HG03571 (cell line): ENCODE measurements at regions not wholly inside any gene's neighbourhood (a gene's known extent, or its start where the extent isn't known, plus 50 kb on each side); places are given as distances from the start of the nearest gene placed in this dataset.
"Not testable (repeated sequence)": the region's sequence is repeated elsewhere in the genome, so short reads cannot be mapped to it uniquely, and the experiment has no call there.

Experiments
- ATAC-seq: cut with Tn5 transposase; IDR thresholded peaks from one replicate; pipeline ENCODE4 v1.9.1; 2021; ENCODE audit not compliant: unreplicated experiment

- ATAC-seq: no peak
Measured at GRCh38 chr1:96559707-96560596, 161.6 kb upstream of the PTBP2 start.

DNA sequence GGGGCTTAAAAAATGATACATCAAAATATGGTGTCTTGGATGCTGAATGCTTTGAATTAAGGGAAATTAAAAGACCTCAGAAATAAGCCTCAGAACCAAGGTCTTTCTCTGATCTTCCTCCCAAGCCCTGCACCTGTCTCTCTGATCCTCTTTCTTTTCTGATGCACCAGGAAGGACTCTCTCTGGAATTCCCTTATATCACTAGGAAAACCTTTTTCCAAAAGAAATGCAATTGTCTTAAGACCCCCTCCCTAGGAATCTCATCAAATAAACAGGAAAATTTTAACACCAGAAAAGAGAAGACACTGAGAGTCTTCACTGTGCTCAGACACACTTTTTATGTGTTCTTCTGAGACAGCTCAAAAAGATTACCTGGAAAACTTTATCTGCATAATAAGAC, 159.5 kb upstream of the PTBP2 start:
- ATAC-seq: no peak

DNA sequence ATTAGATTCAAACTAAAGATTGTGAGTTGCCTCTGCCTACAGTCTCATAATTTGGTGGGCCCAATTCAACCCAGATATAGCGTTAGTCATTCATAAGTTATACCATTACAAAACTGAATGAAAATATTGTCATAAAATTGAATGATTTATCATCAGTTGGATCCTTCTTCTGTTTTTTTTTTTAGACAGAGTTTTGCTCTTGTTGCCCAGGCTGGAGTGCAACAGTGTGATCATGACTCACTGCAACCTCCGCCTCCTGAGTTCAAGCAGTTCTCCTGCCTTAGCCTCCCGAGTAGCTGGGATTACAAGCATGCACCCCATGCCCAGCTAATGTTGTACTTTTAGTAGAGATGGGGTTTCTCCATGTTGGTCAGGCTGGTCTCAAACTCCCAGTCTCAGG, 157.2 kb upstream of the PTBP2 start:
- not testable (repeated sequence) for ATAC-seq

DNA sequence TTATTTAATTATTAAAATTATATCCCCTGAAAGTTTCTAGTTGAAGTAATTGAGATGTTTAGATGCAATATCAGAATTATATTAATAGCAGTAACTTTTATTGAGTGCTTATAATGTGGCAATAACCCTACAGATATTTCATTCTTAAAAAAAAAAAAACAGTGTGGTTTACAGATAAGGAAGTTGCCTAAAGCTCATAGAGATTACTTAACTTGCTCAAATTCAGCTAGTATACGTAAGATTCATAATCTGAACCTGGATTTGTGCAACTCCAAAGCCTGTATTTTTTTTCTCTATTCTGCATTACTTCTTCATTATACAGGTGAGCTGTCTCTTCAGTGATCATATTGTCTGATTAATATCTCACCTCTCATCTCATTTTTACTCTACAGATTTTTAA, 156.0 kb upstream of the PTBP2 start:
- no peak for ATAC-seq

- ATAC-seq: no peak
Measured at GRCh38 chr1:96568639-96569038, 152.9 kb upstream of the PTBP2 start.

DNA sequence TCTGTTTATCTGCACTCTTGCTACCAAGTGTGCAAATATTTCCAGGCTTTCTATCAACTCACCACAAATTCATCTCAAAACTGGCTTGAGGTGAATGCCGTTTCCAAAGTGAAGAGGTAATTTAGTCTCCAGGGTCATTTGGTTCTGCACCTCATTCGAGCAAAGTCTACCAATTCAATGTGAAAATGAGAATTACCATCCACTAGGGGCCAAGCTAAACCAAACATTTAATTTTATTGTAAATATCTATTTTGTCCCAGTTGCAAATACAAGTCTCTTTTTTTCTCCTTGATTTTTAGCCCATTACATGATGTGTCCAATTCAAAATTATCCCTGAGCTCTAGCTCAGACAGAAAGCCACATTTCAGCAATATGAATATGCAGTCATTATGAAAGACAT, 152.3 kb upstream of the PTBP2 start:
- ATAC-seq: no peak

DNA sequence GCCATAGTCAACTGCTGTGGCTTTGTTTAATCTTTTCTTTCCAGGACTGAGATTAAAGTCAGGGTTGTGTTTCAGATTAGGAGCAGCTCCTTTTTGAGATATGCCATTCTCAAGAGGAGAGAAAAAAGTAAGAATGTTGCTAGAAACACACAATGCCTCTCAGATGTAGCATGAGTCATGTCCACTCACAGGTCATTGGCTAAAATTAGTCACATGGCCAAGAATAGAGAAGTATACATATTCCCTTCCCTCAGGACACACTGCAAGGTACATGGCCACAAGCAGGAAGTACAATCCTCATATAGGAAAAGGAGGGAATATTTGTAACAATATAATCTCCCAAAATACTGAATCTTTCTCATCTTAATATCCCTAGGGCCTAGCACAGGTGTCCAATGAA, 141.9 kb upstream of the PTBP2 start:
- ATAC-seq: no peak

DNA sequence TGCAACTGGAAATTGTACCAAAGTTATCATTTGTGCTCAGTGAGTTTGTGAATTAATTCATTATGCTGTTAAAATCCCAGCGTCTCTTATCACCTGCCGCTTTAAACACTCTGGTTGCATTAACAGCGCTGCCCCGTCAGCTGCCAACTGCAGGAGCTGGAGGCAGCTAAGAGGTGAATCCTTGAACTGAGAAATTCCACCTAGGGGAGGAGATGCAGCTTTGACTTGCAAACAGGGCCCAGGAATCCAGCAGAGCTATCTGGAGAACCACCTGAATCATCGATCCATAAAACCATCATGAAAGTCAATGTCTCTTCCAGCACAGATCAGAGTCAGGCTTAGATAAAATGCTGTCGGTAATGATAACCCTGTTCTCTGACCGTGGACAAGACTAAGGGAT, 140.7 kb upstream of the PTBP2 start:
- no peak for ATAC-seq

- ATAC-seq: no peak
Measured at GRCh38 chr1:96581772-96582171, 139.8 kb upstream of the PTBP2 start.

DNA sequence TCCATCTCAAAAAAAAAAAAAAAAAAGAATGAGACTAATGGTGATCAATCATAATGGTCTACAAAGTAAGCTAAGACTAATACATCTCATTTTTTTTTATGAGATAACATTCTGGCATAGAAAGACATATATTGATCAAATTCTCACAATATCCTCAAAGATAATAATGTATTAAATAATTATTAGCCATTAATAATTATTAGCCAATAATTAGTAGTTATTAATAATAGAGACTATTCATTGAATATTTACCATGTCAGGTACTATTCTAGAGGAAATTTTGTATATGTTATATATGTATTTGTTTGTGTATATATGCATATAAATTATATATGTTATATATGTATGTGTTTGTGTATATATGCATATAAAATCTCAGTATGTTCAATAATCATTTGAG, 137.7 kb upstream of the PTBP2 start:
- no peak for ATAC-seq

GRCh38 chr1:96587222-96587621, 134.4 kb upstream of the PTBP2 start:
- ATAC-seq: no peak

DNA sequence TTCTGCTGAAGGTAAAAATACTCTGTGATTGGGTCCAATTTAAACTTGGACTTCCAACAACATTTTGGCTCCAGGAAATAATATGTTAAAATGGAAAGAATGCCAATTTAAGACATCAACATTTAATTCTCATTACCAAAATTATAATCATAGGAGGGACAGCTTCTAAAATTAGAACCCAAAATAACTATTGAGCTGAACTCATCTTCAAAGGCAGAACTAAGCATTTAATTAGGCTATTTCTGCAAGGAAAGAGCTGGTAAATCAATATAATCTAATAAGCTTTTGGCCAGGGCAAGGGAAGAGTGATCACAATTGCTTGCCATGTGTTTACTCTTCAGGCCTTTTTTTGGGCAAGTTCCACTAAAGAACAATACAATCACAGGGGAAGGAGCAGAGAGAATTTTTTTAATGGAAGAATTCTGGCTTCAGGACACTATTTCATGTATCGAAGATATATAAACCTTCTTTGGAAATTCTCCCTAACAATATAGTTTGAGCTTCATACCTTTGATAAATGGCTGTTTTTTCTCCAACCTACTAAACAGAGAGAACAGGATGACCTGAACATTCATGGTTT, 133.1 kb upstream of the PTBP2 start:
- no peak for ATAC-seq

- ATAC-seq: not testable (repeated sequence)
Measured at GRCh38 chr1:96595530-96595929, 126.1 kb upstream of the PTBP2 start.

GRCh38 chr1:96596226-96596922, 125.2 kb upstream of the PTBP2 start:
- ATAC-seq: no peak

DNA sequence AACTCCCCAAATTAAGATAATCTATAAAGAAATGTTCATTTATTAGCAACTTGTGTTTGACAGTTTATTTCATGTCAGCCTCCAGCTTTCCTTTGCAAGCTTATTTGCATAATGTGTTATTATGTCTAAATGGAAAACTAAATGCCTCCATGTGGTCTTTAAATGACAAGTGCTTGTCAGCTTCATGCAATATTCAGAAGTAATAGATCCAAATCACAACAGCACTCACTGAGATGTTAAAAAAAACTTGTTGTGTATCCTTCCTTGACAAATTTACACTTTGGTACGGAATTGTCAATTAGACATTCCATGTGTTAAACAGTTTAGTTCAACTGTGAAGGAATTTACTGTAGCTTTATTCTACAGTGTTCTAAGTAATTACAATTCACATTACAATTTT, 124.4 kb upstream of the PTBP2 start:
- ATAC-seq: no peak

DNA sequence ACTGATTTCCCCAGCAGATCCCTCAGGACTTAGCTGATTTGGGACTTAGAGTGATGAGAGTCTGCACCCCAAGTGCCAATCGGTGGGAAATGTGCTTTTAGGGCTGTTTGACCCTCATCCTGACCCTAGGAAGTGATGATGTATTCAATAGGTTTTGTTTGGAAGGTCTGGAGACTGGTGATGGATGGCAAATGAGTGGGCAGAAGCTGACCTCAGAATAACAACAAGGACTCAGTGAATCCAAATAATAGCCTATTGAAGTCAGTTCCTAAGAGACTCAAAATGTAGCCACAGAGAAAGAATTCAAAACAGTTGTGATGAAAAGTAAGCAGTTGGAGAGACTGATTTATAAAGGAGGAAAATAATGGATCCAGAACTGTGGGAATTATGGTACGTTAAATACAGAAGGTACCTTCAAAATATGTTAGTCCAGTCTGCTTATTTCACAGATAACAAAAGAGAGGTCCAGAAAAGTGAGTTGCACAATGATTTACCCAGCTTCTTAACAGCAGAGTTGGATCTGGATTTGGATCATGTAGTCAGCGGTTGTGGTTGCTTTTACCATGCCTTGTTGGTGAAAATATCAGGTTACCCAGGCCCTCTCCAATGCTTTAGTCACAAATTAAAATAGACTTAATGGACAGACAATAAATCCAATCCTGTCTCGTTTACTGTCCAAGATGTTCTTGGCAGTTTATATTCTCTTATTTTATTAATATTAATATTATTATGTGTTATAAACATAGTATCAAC, 123.0 kb upstream of the PTBP2 start:
- no peak for ATAC-seq

DNA sequence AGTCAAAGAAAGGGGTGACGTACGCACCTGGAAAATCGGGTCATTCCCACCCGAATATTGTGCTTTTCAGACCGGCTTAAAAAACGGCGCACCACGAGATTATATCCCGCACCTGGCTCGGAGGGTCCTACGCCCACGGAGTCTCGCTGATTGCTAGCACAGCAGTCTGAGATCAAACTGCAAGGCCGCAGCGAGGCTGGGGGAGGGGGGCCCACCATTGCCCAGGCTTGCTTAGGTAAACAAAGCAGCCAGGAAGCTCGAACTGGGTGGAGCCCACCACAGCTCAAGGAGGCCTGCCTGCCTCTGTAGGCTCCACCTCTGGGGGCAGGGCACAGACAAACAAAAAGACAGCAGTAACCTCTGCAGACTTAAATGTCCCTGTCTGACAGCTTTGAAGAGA, 117.0 kb upstream of the PTBP2 start:
- ATAC-seq: not testable (repeated sequence)

DNA sequence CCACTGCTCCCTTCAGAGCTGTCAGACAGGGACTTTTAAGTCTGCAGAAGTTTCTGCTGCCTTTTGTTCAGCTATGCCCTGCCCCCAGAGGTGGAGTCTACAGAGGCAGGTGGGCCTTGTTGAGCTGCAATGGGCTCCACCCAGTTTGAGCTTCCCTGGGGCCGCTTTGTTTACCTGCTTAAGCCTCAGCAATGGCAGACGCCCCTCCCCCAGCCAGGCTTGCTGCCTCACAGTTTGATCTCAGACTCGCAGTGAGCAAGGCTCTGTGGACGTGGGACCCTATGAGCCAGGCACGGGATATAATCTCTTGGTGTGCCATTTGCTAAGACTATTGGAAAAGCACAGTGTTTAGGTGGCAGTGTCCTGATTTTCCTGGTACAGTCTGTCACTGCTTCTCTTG, 104.2 kb upstream of the PTBP2 start:
- not testable (repeated sequence) for ATAC-seq

DNA sequence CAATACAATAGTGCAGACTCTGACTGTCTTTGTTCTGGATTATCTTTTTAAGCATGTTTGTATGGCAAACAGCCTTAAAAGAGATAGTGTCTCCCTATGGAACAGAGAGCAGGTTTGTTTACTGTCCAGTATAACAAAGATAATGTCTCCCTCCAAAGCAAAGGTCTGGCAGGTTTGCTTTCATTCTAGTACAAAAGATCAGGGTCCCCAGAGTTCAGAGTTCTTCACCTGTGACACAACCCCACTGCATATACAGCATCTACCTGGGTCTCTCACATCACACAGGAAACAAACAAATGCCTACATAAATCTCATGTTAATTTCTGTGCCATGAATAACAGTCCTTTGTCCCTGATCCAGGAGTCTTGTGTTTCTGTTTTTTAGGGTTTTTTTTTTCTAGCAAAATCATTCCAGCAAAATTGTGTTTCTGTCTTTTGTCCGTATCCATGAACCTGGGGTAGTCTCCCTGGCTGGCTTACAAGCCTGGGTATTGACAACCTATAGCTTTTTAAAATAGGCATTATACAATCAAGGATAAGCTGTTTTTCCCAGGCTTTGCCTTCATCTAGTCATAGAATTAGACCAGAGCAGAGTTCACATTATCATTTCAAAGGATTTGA, 89.4 kb upstream of the PTBP2 start:
- ATAC-seq: no peak

- ATAC-seq: no peak
Measured at GRCh38 chr1:96633695-96634094, 87.9 kb upstream of the PTBP2 start.

GRCh38 chr1:96634883-96635282, 86.7 kb upstream of the PTBP2 start:
- no peak for ATAC-seq
